K562 (cell line): ENCODE measurements at regions not wholly inside any gene's neighbourhood (a gene's known extent, or its start where the extent isn't known, plus 50 kb on each side); places are given as distances from the start of the nearest gene placed in this dataset.

Source experiments
- ATAC-seq: fragments of 200-7000 bp; cut with Tn5 transposase; 3 replicates; pipeline ENCODE4 v1.9.1; 2020; ENCODE audit warnings: moderate library complexity
- BruUV-seq: library from RNA; stranded (reverse); fragments of 400-500 nt; replicated peaks from 2 replicates; lab custom pipeline; 2021; lab: Mats Ljungman, UMichigan
- CTCF ChIA-PET: fragments of 300-600 bp; formaldehyde crosslinking; extraction: SDS; loops from one replicate; lab custom pipeline; 2021; ENCODE audit warnings: low intra/inter-chr PET ratio; lab: Yijun Ruan, JAX
- POLR2A ChIA-PET: fragments of 300-600, 350-650 bp; sonication (Branson Sonifier 250); formaldehyde crosslinking; extraction: SDS; loops from one replicate; lab custom pipeline; 2021; ENCODE audit warnings: antibody characterized with exemption, inconsistent platforms; lab: Yijun Ruan, JAX
- DNase-seq, 4 experiments: peaks; one replicate each; pipeline versions ENCODE4 v3.0.0 to v3.0.0-alpha.2; 2011 to 2018; ENCODE audit warnings: low spot score in 3 of 4, mixed read lengths in 3 of 4; ENCODE audit errors: extremely low read depth in 1 of 4
- FAIRE-seq: peaks from 2 replicates; lab custom pipeline; 2011; peaks lifted over from hg19 to GRCh38; lab: Jason Lieb, UNC
- H2AFZ ChIP-seq: 2 replicates; pipeline ENCODE4 v1.6.0; 2011; ENCODE audit warnings: low read depth, low read length, control low read depth, inconsistent platforms
- H3K27ac ChIP-seq: fragments of 200-600 bp; 3 replicates; pipeline ENCODE4 v1.8.0; 2011; ENCODE audit warnings: low read depth, mild to moderate bottlenecking, control low read depth, inconsistent platforms, low read length, moderate library complexity, mixed read lengths; ENCODE audit errors: extremely low read depth
- H3K27me3 ChIP-seq, 2 experiments: fragments of 300-600 bp in 1 of 2; 2 replicates in 1 of 2; 3 replicates in 1 of 2; pipeline versions ENCODE4 v1.6.0 to v1.8.0; 2011; ENCODE audit warnings: inconsistent platforms in 2 of 2, low read length in 2 of 2, mild to moderate bottlenecking in 1 of 2, mixed read lengths in 1 of 2, moderate library complexity in 1 of 2; ENCODE audit not compliant: control insufficient read depth in 2 of 2, insufficient read depth in 2 of 2
- H3K36me3 ChIP-seq: fragments of 300-600 bp; 3 replicates; pipeline ENCODE4 v1.8.0; 2011; ENCODE audit warnings: mild to moderate bottlenecking, low read length, inconsistent platforms; ENCODE audit not compliant: control insufficient read depth, insufficient read depth
- H3K4me1 ChIP-seq, 2 experiments: fragments of 200-600 bp in 1 of 2; replicated peaks in 1 of 2; 2 replicates in 1 of 2; 3 replicates in 1 of 2; pipeline versions ENCODE4 v1.5.1 to v1.8.0; 2011; ENCODE audit warnings: inconsistent platforms in 2 of 2, low read length in 2 of 2, mild to moderate bottlenecking in 1 of 2, mixed read lengths in 1 of 2, moderate library complexity in 1 of 2; ENCODE audit not compliant: control insufficient read depth in 2 of 2, insufficient read depth in 2 of 2
- H3K4me2 ChIP-seq: 2 replicates; pipeline ENCODE4 v1.6.1; 2011; ENCODE audit warnings: low read length, control low read depth, inconsistent platforms, mixed read lengths; ENCODE audit not compliant: insufficient read depth
- H3K4me3 ChIP-seq: fragments of 200-600 bp; sonication (generic), shearing (Covaris generic); 2 replicates; pipeline ENCODE4 v1.5.1; 2016; ENCODE audit warnings: control low read depth, inconsistent platforms
- H3K79me2 ChIP-seq: fragments of 200-600 bp; 3 replicates; pipeline ENCODE4 v1.8.0; 2011; ENCODE audit warnings: low read length, inconsistent platforms; ENCODE audit not compliant: control insufficient read depth, insufficient read depth
- H3K9ac ChIP-seq, 2 experiments: 2 replicates each; pipeline versions ENCODE4 v1.6.0 to v1.6.1; 2011; ENCODE audit warnings: low read depth in 2 of 2, low read length in 2 of 2, control low read depth in 1 of 2, inconsistent platforms in 1 of 2, mild to moderate bottlenecking in 1 of 2, mixed read lengths in 1 of 2; ENCODE audit not compliant: insufficient read depth in 1 of 2
- H3K9me1 ChIP-seq: one replicate; pipeline ENCODE4 v1.6.0; 2011; ENCODE audit warnings: inconsistent platforms, mild to moderate bottlenecking, low read length, moderate library complexity; ENCODE audit not compliant: control insufficient read depth, insufficient read depth
- H3K9me3 ChIP-seq: replicated peaks from 2 replicates; pipeline ENCODE4 v1.5.1; 2011; ENCODE audit warnings: low read depth, low read length, inconsistent platforms; ENCODE audit not compliant: control insufficient read depth, insufficient read depth
- H4K20me1 ChIP-seq: replicated peaks from 2 replicates; pipeline ENCODE4 v1.6.1; 2011; ENCODE audit warnings: low read length, inconsistent platforms, mixed read lengths; ENCODE audit not compliant: control insufficient read depth, insufficient read depth
- ARID4B ChIP-seq: sonication (generic); formaldehyde crosslinking; IDR thresholded peaks from 2 replicates; pipeline ENCODE4 v1.8.0; 2022; ENCODE audit warnings: mild to moderate bottlenecking, missing genetic modification reagents
- BCOR ChIP-seq: fragments of 450-650 bp; IDR thresholded peaks from 2 replicates; pipeline ENCODE4 v1.6.1; 2016
- CHD2 ChIP-seq: IDR thresholded peaks from 2 replicates; pipeline ENCODE4 v1.6.1; 2011; ENCODE audit warnings: low read depth, low read length
- DNMT1 ChIP-seq: fragments of 450-650 bp; IDR thresholded peaks from 2 replicates; pipeline ENCODE4 v1.6.1; 2016; ENCODE audit warnings: antibody characterized with exemption, mild to moderate bottlenecking
- HDAC6 ChIP-seq: IDR thresholded peaks from 2 replicates; pipeline ENCODE4 v1.6.1; 2012; ENCODE audit warnings: low read depth, mild to moderate bottlenecking, control low read depth, inconsistent platforms, low read length, moderate library complexity
- HNRNPH1 ChIP-seq: fragments of 200-400 bp; formaldehyde crosslinking; optimal IDR thresholded peaks from 2 replicates; pipeline ENCODE3; 2017; ENCODE audit warnings: low read depth, mild to moderate bottlenecking, low read length, moderate library complexity
- HNRNPLL ChIP-seq: fragments of 200-400 bp; formaldehyde crosslinking; IDR thresholded peaks from 2 replicates; pipeline ENCODE4 v1.6.1; 2017; ENCODE audit warnings: low read length, low read depth, mild to moderate bottlenecking; ENCODE audit not compliant: poor library complexity, severe bottlenecking
- KLF1 ChIP-seq: fragments of 450-650 bp; IDR thresholded peaks from 2 replicates; pipeline ENCODE4 v1.6.1; 2016; ENCODE audit warnings: missing genetic modification characterization, missing compliant biosample characterization
- RBM14 ChIP-seq: fragments of 200-400 bp; formaldehyde crosslinking; IDR thresholded peaks from 2 replicates; pipeline ENCODE4 v1.6.1; 2018; ENCODE audit warnings: low read depth, mild to moderate bottlenecking, low read length, moderate library complexity, borderline replicate concordance; ENCODE audit not compliant: insufficient read depth
- RCOR1 ChIP-seq, 2 experiments: IDR thresholded peaks; 2 replicates each; pipeline ENCODE4 v1.6.1; 2012; ENCODE audit warnings: low read depth in 2 of 2, low read length in 2 of 2, borderline replicate concordance in 1 of 2, improper control_type of control experiment in 1 of 2
- USF1 ChIP-seq: sonication (generic); formaldehyde crosslinking; IDR thresholded peaks from 2 replicates; pipeline ENCODE4 v1.9.0; 2022; ENCODE audit warnings: mild to moderate bottlenecking, missing genetic modification reagents
- ZBTB7A ChIP-seq: IDR thresholded peaks from 2 replicates; pipeline ENCODE4 v1.6.1; 2011; ENCODE audit warnings: low read depth, mild to moderate bottlenecking, low read length, moderate library complexity, borderline replicate concordance; ENCODE audit not compliant: control insufficient read depth
- ZFP30 ChIP-seq: fragments of 250-450 bp; sonication (Bioruptor Pico); IDR thresholded peaks from 2 replicates; pipeline ENCODE4 v1.8.0; 2022; ENCODE audit warnings: moderate library complexity, mild to moderate bottlenecking, inconsistent platforms, borderline replicate concordance
- ZNF274 ChIP-seq: IDR thresholded peaks from 2 replicates; pipeline ENCODE4 v1.6.1; 2011; ENCODE audit warnings: low read depth, mild to moderate bottlenecking, low read length, moderate library complexity, borderline replicate concordance
- WGBS: fragments of 100-300 bp; shearing (Covaris generic); methylation state at CpG from one replicate; pipeline ENCODE4 v1.1.6; 2016; ENCODE audit warnings: low coverage, mixed read lengths; ENCODE audit not compliant: insufficient coverage; ENCODE audit errors: missing lambda C conversion rate; 5-methylcytosine and 5-hydroxymethylcytosine counted together
- in situ Hi-C: fragments of 300-500 bp; cut with MboI; formaldehyde crosslinking; loops from 4 replicates; pipeline ENCODE4 v1.15.0; 2018; ENCODE audit warnings: inconsistent platforms, mixed read lengths
- intact Hi-C: fragments of 100-400 bp; cut with micrococcal nuclease; formaldehyde crosslinking; loops from 2 replicates; pipeline ENCODE4 v1.14.2; 2022
- TF ChIP-seq, protein P1 (sequence below): conservative IDR thresholded peaks from 2 replicates; pipeline ENCODE4 v1.6.1; 2011; ENCODE audit warnings: low read depth, mild to moderate bottlenecking, low read length; ENCODE audit not compliant: control insufficient read depth

DNA sequence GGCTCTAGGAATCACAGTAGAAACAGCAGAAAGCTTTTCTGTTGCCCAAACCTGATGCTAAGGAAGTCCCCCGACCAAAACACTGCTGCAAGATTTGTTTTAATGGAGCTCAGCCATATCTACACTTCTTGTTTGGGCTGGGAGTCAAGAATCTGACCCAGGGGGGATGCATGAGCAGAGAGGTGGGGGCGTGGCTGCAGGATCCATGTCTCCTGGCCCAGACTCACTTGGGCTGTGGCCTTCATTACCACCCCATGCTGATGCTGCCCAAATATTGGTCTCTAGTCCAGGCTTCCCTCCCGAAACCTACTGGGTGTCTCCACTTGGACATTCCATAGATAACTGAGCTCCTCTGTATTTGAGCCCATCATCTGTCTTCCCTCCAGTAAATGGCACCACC, 361.5 kb upstream of the LARGE1 start:
- intact Hi-C loops = no loop called here
- Histone ChIP-seq H3K4me3 (no peak overlapping the region), H3K36me3 (no peaks in the 10 kb centered on the region), H4K20me1 (no peaks in the 10 kb centered on the region), H3K4me1 (no peaks in the 10 kb centered on the region), H3K9ac (no peak overlapping the region), H3K79me2 (no peaks in the 10 kb centered on the region), H3K9me3 (no peaks in the 10 kb centered on the region), H2AFZ (no peak overlapping the region), H3K4me2 (no peak overlapping the region), H3K27me3 (no peaks in the 10 kb centered on the region), H3K27ac (no peak overlapping the region), H3K9me1 (no peaks in the 10 kb centered on the region)
- 0% methylated on average over 2 of the region's 3 CpGs for WGBS
- ChIA-PET CTCF (no interaction called here), POLR2A (no interaction called here)
- DNase-seq = no peak
- TF ChIP-seq KLF1 (tag) = no peak
- TF ChIP-seq USF1 = no peak
- no peak for TF ChIP-seq RBM14
- no peak for TF ChIP-seq ARID4B
- TF ChIP-seq RCOR1 (IDR thresholded peaks at IDR 0.05; ENCODE audit: borderline replicate concordance in 1 of 2, low read depth in 2 of 2, low read length in 2 of 2) = no peak
- no peak for TF ChIP-seq DNMT1
- TF ChIP-seq BCOR = no peak
- TF ChIP-seq HNRNPH1 = no peak
- no peak for TF ChIP-seq HNRNPLL
- no peak for TF ChIP-seq ZBTB7A
- TF ChIP-seq ZFP30 = no peak
- TF ChIP-seq, protein P1, sequence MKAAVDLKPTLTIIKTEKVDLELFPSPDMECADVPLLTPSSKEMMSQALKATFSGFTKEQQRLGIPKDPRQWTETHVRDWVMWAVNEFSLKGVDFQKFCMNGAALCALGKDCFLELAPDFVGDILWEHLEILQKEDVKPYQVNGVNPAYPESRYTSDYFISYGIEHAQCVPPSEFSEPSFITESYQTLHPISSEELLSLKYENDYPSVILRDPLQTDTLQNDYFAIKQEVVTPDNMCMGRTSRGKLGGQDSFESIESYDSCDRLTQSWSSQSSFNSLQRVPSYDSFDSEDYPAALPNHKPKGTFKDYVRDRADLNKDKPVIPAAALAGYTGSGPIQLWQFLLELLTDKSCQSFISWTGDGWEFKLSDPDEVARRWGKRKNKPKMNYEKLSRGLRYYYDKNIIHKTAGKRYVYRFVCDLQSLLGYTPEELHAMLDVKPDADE = no peak
- no peak for TF ChIP-seq CHD2
- TF ChIP-seq ZNF274 = no peak
- no peak for TF ChIP-seq HDAC6
- in situ Hi-C loops = no loop called here
- no peak for ATAC-seq
- FAIRE-seq = no peak
- BruUV-seq = no TSS peak
